ENCODE measurements at regions not wholly inside any gene's neighbourhood (a gene's known extent, or its start where the extent isn't known, plus 50 kb on each side); places are given as distances from the start of the nearest gene placed in this dataset.

GRCh38 chr6:119566546-119567260 lies 217.1 kb upstream of the MAN1A1 start:
- TF ChIP-seq CTCF (IDR thresholded peaks at IDR 0.05; ENCODE audit: low read length, missing control alignments) = no peak
- H3K4me3 ChIP-seq (replicated peaks; ENCODE audit: low read depth, low read length) = no peak overlapping the region
- DNase-seq (ENCODE audit: low read depth) = no peak

GRCh38 chr6:119565893-119566292 lies 216.3 kb upstream of the MAN1A1 start:
- no peak for TF ChIP-seq CTCF (IDR thresholded peaks at IDR 0.05; ENCODE audit: low read length, missing control alignments)
- no peak overlapping the region for H3K4me3 ChIP-seq (replicated peaks; ENCODE audit: low read depth, low read length)
- no peak for DNase-seq (ENCODE audit: low read depth)

GRCh38 chr6:119562168-119562567 lies 212.6 kb upstream of the MAN1A1 start:
- no peak overlapping the region for H3K4me3 ChIP-seq (replicated peaks; ENCODE audit: low read depth, low read length)
- TF ChIP-seq CTCF (IDR thresholded peaks at IDR 0.05; ENCODE audit: low read length, missing control alignments) = no peak

GRCh38 chr6:119559586-119559985 lies 210.0 kb upstream of the MAN1A1 start:
- no peak for DNase-seq (ENCODE audit: low read depth)
- TF ChIP-seq CTCF (IDR thresholded peaks at IDR 0.05; ENCODE audit: low read length, missing control alignments) = no peak
- H3K4me3 ChIP-seq (replicated peaks; ENCODE audit: low read depth, low read length) = no peak overlapping the region

More at GRCh38 chr6:119562168-119562567, 212.6 kb upstream of the MAN1A1 start:
- DNase-seq (ENCODE audit: low read depth) = no peak

- DNase-seq (ENCODE audit: low read depth) = no peak
- TF ChIP-seq CTCF (IDR thresholded peaks at IDR 0.05; ENCODE audit: low read length, missing control alignments) = no peak
- H3K4me3 ChIP-seq (replicated peaks; ENCODE audit: low read depth, low read length) = no peak overlapping the region
Measured at GRCh38 chr6:119557239-119557638, 207.7 kb upstream of the MAN1A1 start.

GRCh38 chr6:119552021-119552420 lies 202.5 kb upstream of the MAN1A1 start:
- H3K4me3 ChIP-seq (replicated peaks; ENCODE audit: low read depth, low read length) = no peak overlapping the region
- no peak for DNase-seq (ENCODE audit: low read depth)
- no peak for TF ChIP-seq CTCF (IDR thresholded peaks at IDR 0.05; ENCODE audit: low read length, missing control alignments)

- H3K4me3 ChIP-seq (replicated peaks; ENCODE audit: low read depth, low read length) = no peak overlapping the region
- DNase-seq (ENCODE audit: low read depth) = no peak
- no peak for TF ChIP-seq CTCF (IDR thresholded peaks at IDR 0.05; ENCODE audit: low read length, missing control alignments)
Measured at GRCh38 chr6:119547024-119547423, 197.5 kb upstream of the MAN1A1 start.

Measured in fibroblast of pulmonary artery (primary cell).